GM19455 (cell line): ENCODE measurements at regions not wholly inside any gene's neighbourhood (a gene's known extent, or its start where the extent isn't known, plus 50 kb on each side); places are given as distances from the start of the nearest gene placed in this dataset.
"Not testable (repeated sequence)": the region's sequence is repeated elsewhere in the genome, so short reads cannot be mapped to it uniquely, and the experiment has no call there.

Experiments used
- ATAC-seq: cut with Tn5 transposase; IDR thresholded peaks from one replicate; pipeline ENCODE4 v1.9.1; 2021; ENCODE audit not compliant: unreplicated experiment

GRCh38 chr3:124651416-124651815 is 78.8 kb upstream of the UMPS start:
- ATAC-seq = not testable (repeated sequence)

DNA sequence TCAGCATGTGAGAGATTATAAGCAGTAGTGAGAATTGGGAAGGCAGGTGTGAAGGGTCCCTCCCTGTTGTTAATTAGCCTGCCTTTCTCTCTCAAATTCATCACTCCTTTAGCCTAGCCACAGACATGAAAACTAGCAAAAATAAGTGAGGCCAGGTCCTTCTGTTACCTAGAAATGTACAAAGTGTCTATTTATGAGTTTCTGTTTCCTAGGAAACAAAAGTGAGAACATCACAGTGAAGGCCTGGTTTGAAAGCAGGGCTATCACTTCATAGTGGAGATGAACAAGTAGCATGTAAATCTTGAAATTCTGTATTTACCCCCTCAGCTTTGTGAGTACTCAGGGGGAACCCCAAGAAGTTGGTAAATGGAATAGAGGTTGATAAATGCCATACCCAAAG is 78.2 kb upstream of the UMPS start:
- no peak for ATAC-seq

DNA sequence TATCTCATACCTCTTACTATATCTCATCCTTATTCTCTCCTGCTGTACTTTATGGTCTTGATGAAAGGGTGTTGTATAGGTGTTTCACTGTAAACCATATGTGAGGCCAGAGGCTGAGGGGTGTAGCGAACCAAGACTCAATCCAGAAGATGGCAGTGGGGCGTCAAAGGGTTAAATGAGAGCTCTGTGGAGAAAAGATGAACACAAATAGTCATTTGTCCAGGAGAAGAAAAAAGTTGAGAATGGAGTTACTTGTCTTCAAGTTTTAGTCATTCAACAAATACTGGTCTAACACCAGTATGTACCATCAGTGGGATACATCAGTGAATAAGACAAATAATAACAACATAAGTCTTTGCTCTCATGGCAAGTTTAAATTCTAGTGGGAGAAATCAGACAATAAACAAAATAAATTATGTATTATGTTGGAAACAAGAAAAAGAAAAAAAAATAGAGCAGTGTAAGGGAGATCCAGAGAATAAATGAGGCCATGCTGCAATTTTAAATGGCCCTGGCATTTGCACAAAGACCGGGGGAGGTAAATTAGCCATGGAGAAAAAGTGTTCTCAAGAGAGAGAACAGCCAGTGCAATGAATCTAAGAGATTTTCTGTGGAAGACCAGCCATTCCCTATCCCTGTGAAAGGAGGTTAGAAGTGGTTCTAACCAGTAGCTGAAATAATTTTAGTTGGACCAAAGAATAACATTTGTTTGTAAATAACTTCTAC is 77.0 kb upstream of the UMPS start:
- ATAC-seq = no peak

DNA sequence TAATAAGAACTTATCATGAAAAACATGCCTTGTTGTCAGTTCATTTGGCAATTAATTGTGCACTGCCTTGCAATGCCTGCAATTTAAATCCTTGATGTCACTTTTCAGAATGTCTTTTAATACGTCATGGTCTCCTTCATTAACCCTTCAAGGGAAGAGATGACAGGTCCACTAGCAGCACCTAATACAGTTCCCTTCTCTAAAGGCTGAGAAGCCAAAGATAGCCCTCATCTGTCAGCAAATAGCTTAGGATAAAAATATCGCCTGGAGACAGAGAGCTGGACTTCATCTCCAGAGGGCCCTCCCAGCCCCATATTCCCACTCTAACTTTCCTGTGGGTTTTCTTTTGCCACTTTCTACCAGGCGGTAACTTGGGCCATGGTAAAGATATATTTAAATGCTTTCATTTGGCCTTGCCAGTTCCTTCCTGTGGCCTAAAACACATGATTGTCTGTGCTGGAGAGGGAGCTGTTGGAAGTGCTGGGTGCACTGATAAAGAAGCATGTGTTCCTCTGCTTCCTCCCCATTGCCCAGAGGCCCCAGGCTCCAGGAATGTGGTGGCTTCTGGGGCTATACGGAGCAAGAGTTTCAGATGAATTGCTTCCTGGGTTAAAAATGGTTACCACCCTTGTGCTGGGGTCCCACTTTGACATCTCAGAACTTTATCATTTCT is 76.3 kb upstream of the UMPS start:
- no peak for ATAC-seq

- ATAC-seq = no peak
Measured at GRCh38 chr3:124654470-124654845, 75.8 kb upstream of the UMPS start.

DNA sequence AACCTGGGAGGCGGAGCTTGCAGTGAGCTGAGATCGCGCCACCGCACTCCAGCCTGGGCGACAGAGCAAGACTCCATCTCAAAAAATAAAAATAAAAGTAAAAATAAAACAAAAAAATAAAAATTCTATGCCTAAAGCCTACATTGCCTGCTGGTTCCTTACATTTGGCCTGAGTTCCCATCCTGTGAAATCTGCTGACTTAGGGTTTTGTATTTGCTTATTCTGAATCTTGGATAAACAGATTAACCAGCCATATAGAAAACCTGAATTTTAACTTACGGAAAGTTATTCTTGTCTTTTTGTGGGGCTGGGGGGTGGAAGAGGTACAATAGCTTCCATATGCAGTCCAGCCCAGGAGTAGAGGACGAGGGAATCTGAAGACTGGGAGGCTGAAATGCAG is 73.7 kb upstream of the UMPS start:
- ATAC-seq = no peak

GRCh38 chr3:124657138-124657537 is 73.1 kb upstream of the UMPS start:
- ATAC-seq = no peak

DNA sequence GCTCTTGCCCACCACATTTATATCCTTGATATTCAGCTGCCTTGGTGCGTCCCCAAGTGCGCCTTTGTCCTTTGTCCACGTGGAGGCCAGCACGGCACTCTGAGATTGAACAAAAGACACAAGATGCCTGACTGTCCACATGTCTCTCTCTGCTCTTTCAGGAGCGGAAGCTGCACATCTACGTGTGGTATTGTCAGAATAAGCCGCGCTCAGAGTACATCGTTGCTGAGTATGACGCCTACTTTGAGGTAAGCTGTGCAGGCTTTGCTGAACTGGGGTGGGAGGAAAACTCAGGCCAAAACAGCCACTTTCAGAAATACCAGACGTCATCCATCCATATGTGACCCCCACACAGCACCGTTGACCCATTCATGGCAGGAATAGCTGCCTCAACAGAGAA is 72.0 kb upstream of the UMPS start:
- no peak for ATAC-seq

- no peak for ATAC-seq
Measured at GRCh38 chr3:124659175-124659574, 71.1 kb upstream of the UMPS start.

DNA sequence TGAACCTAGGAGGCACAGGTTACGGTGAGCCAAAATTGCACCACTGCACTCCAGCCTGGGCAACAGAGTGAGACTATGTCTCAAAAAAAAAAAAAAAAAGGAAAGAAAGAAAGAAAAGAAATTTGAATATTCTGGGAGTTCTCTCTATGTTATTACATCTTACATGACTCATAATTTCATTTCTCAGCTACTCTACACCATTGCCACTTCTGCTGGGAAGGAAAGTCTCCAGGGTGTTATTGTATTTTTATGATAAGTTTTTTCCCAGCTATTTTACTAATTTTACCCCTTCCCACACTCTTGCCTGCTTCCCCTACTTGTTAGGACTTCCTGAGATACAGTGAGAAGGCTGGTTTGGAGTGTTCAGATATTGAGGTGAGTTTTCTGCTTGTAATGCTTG is 69.7 kb upstream of the UMPS start:
- ATAC-seq = no peak

- no peak for ATAC-seq
Measured at GRCh38 chr3:124663690-124664089, 66.6 kb upstream of the UMPS start.

- no peak for ATAC-seq
Measured at GRCh38 chr3:124664804-124665203, 65.4 kb upstream of the UMPS start.

DNA sequence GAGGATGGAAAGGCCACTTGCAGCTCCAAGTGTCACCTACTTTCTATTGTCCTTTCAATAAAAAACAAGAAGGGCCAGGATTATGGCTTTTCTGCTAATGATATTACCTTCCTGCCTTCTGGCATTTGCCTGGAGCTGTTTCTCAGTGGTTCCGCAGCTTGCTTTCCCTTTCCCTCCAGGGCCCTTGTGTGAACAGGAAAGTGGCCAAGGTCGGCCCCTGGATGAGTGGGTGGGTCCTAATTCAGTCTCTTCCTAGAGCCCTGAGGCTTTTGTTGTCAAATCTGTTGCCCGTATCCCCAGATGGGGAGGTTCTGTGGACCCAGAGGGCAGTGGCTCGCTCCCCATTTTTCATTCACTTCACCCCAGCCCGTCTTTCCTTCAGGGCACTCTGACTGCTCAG is 64.2 kb upstream of the UMPS start:
- ATAC-seq = no peak

- no peak for ATAC-seq
Measured at GRCh38 chr3:124669470-124669869, 60.8 kb upstream of the UMPS start.

DNA sequence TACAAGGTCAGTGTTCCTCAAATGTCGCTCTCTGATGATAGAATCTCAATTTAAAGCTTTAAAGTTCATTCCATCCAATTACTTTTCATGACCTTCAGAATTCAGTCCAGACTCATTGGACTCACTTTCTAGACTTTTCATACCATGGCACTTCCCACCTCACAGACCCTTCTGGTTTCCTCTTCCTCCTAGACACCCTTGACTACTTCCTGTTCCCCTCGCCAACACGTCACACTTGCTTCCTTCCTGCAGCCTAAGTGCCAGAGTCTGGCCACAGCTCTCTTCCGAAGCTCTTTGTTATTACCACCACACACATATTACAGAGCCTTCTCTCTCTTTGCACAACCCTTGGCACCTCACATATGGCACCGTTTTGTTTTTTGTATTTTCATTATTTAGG is 59.1 kb upstream of the UMPS start:
- no peak for ATAC-seq

- ATAC-seq = no peak
Measured at GRCh38 chr3:124674336-124674735, 55.9 kb upstream of the UMPS start.

DNA sequence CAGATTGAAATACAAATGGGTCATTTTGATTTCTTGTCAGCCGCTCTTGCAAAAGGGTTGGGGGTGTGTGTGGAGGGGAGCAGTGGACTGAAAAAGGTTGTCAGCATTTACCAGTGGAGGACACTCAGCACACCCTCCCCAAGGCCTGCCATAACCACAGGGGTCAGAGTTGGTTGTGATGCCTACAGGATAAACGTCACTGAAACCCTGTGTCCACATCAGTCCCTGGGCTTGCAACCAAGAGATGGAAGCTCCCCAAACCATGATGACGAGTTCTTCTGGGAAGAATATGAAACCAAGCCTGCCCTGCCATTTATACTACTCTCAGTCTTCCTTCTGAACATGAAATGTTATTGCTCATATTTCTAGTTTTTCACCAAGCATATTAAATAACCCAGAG is 54.0 kb upstream of the UMPS start:
- no peak for ATAC-seq

DNA sequence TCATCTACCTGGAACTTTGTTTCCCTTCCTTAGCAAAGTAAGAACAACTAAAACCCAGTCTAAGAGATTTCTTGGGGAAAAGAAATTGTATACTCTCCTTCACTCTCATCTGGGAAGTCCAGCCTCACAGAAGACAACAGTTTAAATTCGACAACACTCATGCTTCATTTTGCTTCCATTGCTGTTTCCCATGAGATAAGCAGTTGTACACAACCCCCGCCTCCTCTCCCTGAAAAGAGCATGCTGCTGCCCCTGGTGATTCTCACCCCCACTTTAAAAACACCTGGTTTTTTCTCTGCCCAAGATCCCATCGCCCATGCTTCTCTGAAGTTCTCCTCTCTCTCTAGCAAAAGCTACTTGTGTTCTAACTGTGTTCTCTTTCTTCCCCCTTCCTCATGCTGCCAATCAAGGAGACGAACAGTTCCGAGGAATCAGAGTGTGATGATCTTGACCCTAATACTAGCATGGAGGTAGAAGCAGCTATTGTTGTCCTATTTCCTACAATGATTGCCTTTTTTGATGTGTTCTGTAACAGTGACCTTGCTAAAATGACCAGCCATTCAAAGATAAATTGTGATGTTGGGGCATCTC is 51.1 kb upstream of the UMPS start:
- ATAC-seq = no peak
